H1 (cell line): ENCODE measurements at regions not wholly inside any gene's neighbourhood (a gene's known extent, or its start where the extent isn't known, plus 50 kb on each side); places are given as distances from the start of the nearest gene placed in this dataset.

ENCODE experiments used
- CTCF ChIA-PET: fragments of 300-600 bp; sonication (Branson Sonifier 250); formaldehyde crosslinking; loops from one replicate; lab custom pipeline; 2021; ENCODE audit not compliant: partially characterized antibody; lab: Charles Lee
- POLR2A ChIA-PET: fragments of 300-600 bp; sonication (Branson Sonifier 250); formaldehyde crosslinking; loops from one replicate; lab custom pipeline; 2021; ENCODE audit warnings: inconsistent platforms; ENCODE audit not compliant: partially characterized antibody; lab: Charles Lee
- DNase-seq, 2 experiments: peaks; one replicate each; pipeline versions ENCODE4 v3.0.0 to v3.0.0-alpha.2; 2010 to 2022; ENCODE audit warnings: low spot score in 2 of 2, low read depth in 1 of 2, mixed read lengths in 1 of 2
- FAIRE-seq: peaks from 2 replicates; lab custom pipeline; 2011; peaks lifted over from hg19 to GRCh38; lab: Jason Lieb, UNC
- H2AFZ ChIP-seq: 2 replicates; pipeline ENCODE4 v1.8.1; 2012; ENCODE audit warnings: low read length, inconsistent platforms
- H2AK5ac ChIP-seq: 2 replicates; pipeline ENCODE4 v1.6.1; 2013; ENCODE audit warnings: low read depth, low read length
- H2BK120ac ChIP-seq: replicated peaks from 2 replicates; pipeline ENCODE3; 2013; ENCODE audit warnings: low read depth, low read length, inconsistent platforms
- H2BK12ac ChIP-seq: 2 replicates; pipeline ENCODE4 v1.6.1; 2013; ENCODE audit warnings: low read depth, low read length
- H2BK15ac ChIP-seq: 2 replicates; pipeline ENCODE4 v1.6.1; 2013; ENCODE audit warnings: low read length
- H2BK20ac ChIP-seq: 2 replicates; pipeline ENCODE4 v1.6.1; 2013; ENCODE audit warnings: low read length
- H2BK5ac ChIP-seq: 2 replicates; pipeline ENCODE4 v1.6.1; 2013; ENCODE audit warnings: low read depth, low read length
- H3K14ac ChIP-seq: 2 replicates; pipeline ENCODE4 v1.6.1; 2013; ENCODE audit warnings: inconsistent platforms; ENCODE audit not compliant: insufficient read length
- H3K18ac ChIP-seq: 2 replicates; pipeline ENCODE4 v1.6.1; 2013; ENCODE audit warnings: low read length; ENCODE audit errors: extremely low read depth
- H3K23ac ChIP-seq: 2 replicates; pipeline ENCODE4 v1.6.1; 2013; ENCODE audit warnings: inconsistent platforms; ENCODE audit not compliant: insufficient read length
- H3K23me2 ChIP-seq: 2 replicates; pipeline ENCODE4 v1.6.1; 2013; ENCODE audit warnings: low read depth, low read length
- H3K27ac ChIP-seq: 2 replicates; pipeline ENCODE4 v1.6.1; 2011; ENCODE audit warnings: low read depth, low read length, inconsistent platforms
- H3K27me3 ChIP-seq, 4 experiments: replicated peaks in 1 of 4; 1 replicate in 1 of 4; 2 replicates in 3 of 4; pipeline versions ENCODE4 v1.6.1 to v1.8.1; 2011 to 2013; ENCODE audit warnings: low read length in 3 of 4, mild to moderate bottlenecking in 3 of 4, inconsistent platforms in 2 of 4, mixed read lengths in 2 of 4, moderate library complexity in 1 of 4; ENCODE audit not compliant: control insufficient read depth in 3 of 4, insufficient read depth in 3 of 4; ENCODE audit errors: extremely low read depth in 1 of 4
- H3K36me3 ChIP-seq, 4 experiments: 2 replicates each; pipeline versions ENCODE4 v1.6.1 to v1.8.1; 2011 to 2013; ENCODE audit warnings: mild to moderate bottlenecking in 4 of 4, low read length in 3 of 4, moderate library complexity in 2 of 4, control low read depth in 1 of 4, inconsistent platforms in 1 of 4; ENCODE audit not compliant: insufficient read depth in 4 of 4, control insufficient read depth in 2 of 4
- H3K4ac ChIP-seq: replicated peaks from 2 replicates; pipeline ENCODE3; 2013; ENCODE audit warnings: low read length, low read depth, mixed read lengths, inconsistent platforms; ENCODE audit not compliant: insufficient read length
- H3K4me1 ChIP-seq, 4 experiments: replicated peaks in 1 of 4; 1 replicate in 1 of 4; 2 replicates in 3 of 4; pipeline versions ENCODE4 v1.6.1 to v1.8.1; 2011 to 2013; ENCODE audit warnings: low read length in 3 of 4, inconsistent platforms in 2 of 4, mixed read lengths in 1 of 4; ENCODE audit not compliant: insufficient read depth in 4 of 4, control insufficient read depth in 3 of 4
- H3K4me2 ChIP-seq, 2 experiments: 2 replicates each; pipeline versions ENCODE4 v1.6.1 to v1.8.1; 2011 to 2013; ENCODE audit warnings: low read depth in 2 of 2, low read length in 2 of 2, control low read depth in 1 of 2, inconsistent platforms in 1 of 2, mild to moderate bottlenecking in 1 of 2; ENCODE audit not compliant: insufficient read depth in 1 of 2
- H3K4me3 ChIP-seq, 4 experiments: fragments of 200-600, 300-600 bp in 1 of 4; sonication (generic), shearing (Covaris generic), sonication (Bioruptor Twin) in 1 of 4; 2 replicates each; pipeline versions ENCODE4 v1.5.1 to v1.8.1; 2011 to 2016; ENCODE audit warnings: low read length in 4 of 4, low read depth in 3 of 4, control low read depth in 2 of 4, inconsistent platforms in 2 of 4, mild to moderate bottlenecking in 2 of 4, mixed read lengths in 1 of 4, moderate library complexity in 1 of 4; ENCODE audit not compliant: insufficient read depth in 2 of 4; ENCODE audit errors: extremely low read depth in 1 of 4
- H3K56ac ChIP-seq: replicated peaks from 2 replicates; pipeline ENCODE3; 2013; ENCODE audit warnings: low read depth, mild to moderate bottlenecking, mixed read lengths, low read length, inconsistent platforms; ENCODE audit not compliant: insufficient read length
- H3K79me1 ChIP-seq: 2 replicates; pipeline ENCODE4 v1.6.1; 2013; ENCODE audit warnings: low read depth, low read length, control low read depth
- H3K79me2 ChIP-seq, 2 experiments: 2 replicates each; pipeline versions ENCODE4 v1.6.1 to v1.8.1; 2012 to 2013; ENCODE audit warnings: low read length in 2 of 2, mild to moderate bottlenecking in 2 of 2, inconsistent platforms in 1 of 2; ENCODE audit not compliant: insufficient read depth in 2 of 2, control insufficient read depth in 1 of 2
- H3K9ac ChIP-seq, 4 experiments: replicated peaks in 1 of 4; 1 replicate in 1 of 4; 2 replicates in 3 of 4; pipeline versions ENCODE4 v1.6.1 to v1.8.1; 2011 to 2013; ENCODE audit warnings: low read depth in 3 of 4, low read length in 3 of 4, control low read depth in 2 of 4, mild to moderate bottlenecking in 2 of 4, moderate library complexity in 2 of 4, inconsistent platforms in 1 of 4; ENCODE audit errors: extremely low read depth in 1 of 4
- H3K9me3 ChIP-seq, 2 experiments: 2 replicates each; pipeline versions ENCODE4 v1.6.1 to v1.8.1; 2012 to 2013; ENCODE audit warnings: mild to moderate bottlenecking in 2 of 2, moderate library complexity in 2 of 2, control low read depth in 1 of 2, inconsistent platforms in 1 of 2, low read depth in 1 of 2, low read length in 1 of 2, mixed read lengths in 1 of 2; ENCODE audit not compliant: insufficient read depth in 2 of 2
- H4K20me1 ChIP-seq, 2 experiments: replicated peaks in 1 of 2; 2 replicates each; pipeline versions ENCODE3 to v1.8.1; 2011 to 2013; ENCODE audit warnings: inconsistent platforms in 2 of 2, low read length in 2 of 2, mild to moderate bottlenecking in 1 of 2; ENCODE audit not compliant: insufficient read depth in 2 of 2, control insufficient read depth in 1 of 2
- H4K5ac ChIP-seq: 2 replicates; pipeline ENCODE4 v1.6.1; 2013; ENCODE audit warnings: low read length, low read depth, mixed read lengths, inconsistent platforms; ENCODE audit not compliant: insufficient read length
- H4K8ac ChIP-seq: 2 replicates; pipeline ENCODE4 v1.8.0; 2013; ENCODE audit warnings: mild to moderate bottlenecking, moderate library complexity, low read length, inconsistent platforms; ENCODE audit not compliant: insufficient read depth; ENCODE audit errors: extremely low read depth
- H4K91ac ChIP-seq: replicated peaks from 2 replicates; pipeline ENCODE3; 2013; ENCODE audit warnings: low read length, mixed read lengths, inconsistent platforms; ENCODE audit not compliant: insufficient read length
- BCL11A ChIP-seq, 2 experiments: IDR thresholded peaks; one replicate each; pipeline ENCODE4 v1.6.1; 2011; ENCODE audit warnings: low read depth in 2 of 2, low read length in 2 of 2, mild to moderate bottlenecking in 2 of 2
- CBX5 ChIP-seq: fragments of 300-800, 300-1000 bp; sonication (generic); IDR thresholded peaks from 2 replicates; pipeline ENCODE4 v1.7.1; 2016; ENCODE audit warnings: antibody characterized with exemption, low read length, low read depth
- CBX8 ChIP-seq: fragments of 300-800, 300-1000 bp; sonication (generic); IDR thresholded peaks from 2 replicates; pipeline ENCODE4 v1.7.1; 2016; ENCODE audit warnings: low read depth, low read length, borderline replicate concordance
- CTBP2 ChIP-seq: IDR thresholded peaks from 2 replicates; pipeline ENCODE4 v1.7.0; 2011; ENCODE audit warnings: borderline replicate concordance, mild to moderate bottlenecking, moderate library complexity, mixed read lengths, low read length; ENCODE audit not compliant: insufficient read depth, insufficient read length
- EP300 ChIP-seq, 2 experiments: IDR thresholded peaks; 1 replicate in 1 of 2; 2 replicates in 1 of 2; pipeline ENCODE4 v1.6.1; 2011 to 2012; ENCODE audit warnings: low read depth in 2 of 2, low read length in 2 of 2, mild to moderate bottlenecking in 2 of 2, borderline replicate concordance in 1 of 2, inconsistent platforms in 1 of 2, moderate library complexity in 1 of 2
- MAFK ChIP-seq: IDR thresholded peaks from 2 replicates; pipeline ENCODE4 v1.6.1; 2012; ENCODE audit warnings: low read depth, mild to moderate bottlenecking, improper control_type of control experiment, low read length
- POLR2A ChIP-seq, 2 experiments: IDR thresholded peaks; 1 replicate in 1 of 2; 2 replicates in 1 of 2; pipeline ENCODE4 v1.6.1; 2011; ENCODE audit warnings: low read depth in 2 of 2, low read length in 2 of 2, mild to moderate bottlenecking in 2 of 2; ENCODE audit errors: control extremely low read depth in 1 of 2
- SP2 ChIP-seq: IDR thresholded peaks from 2 replicates; pipeline ENCODE4 v1.6.1; 2012; ENCODE audit warnings: mild to moderate bottlenecking, low read length, inconsistent platforms
- YY1 ChIP-seq: IDR thresholded peaks from 2 replicates; pipeline ENCODE4 v1.6.1; 2011; ENCODE audit warnings: low read depth, mild to moderate bottlenecking, low read length
- WGBS, 2 experiments: shearing (Covaris generic) in 1 of 2; methylation state at CpG; one replicate each; pipeline versions ENCODE4 v1.1.6 to v1.1.7; 2013 to 2015; ENCODE audit warnings: low lambda C conversion rate in 2 of 2, mixed read lengths in 2 of 2, inconsistent platforms in 1 of 2, low coverage in 1 of 2, missing lambda C conversion rate in 1 of 2; ENCODE audit not compliant: insufficient replicate concordance in 2 of 2, insufficient coverage in 1 of 2, insufficient read length in 1 of 2; ENCODE audit errors: extremely low coverage in 1 of 2, missing lambda C conversion rate in 1 of 2; 5-methylcytosine and 5-hydroxymethylcytosine counted together
- TF ChIP-seq, protein P1 (sequence below): IDR thresholded peaks from 2 replicates; pipeline ENCODE4 v1.6.1; 2012; ENCODE audit warnings: inconsistent platforms
- TF ChIP-seq, protein P2 (sequence below), 3 experiments: IDR thresholded peaks; 1 replicate in 2 of 3; 2 replicates in 1 of 3; pipeline versions ENCODE4 v1.5.1 to v1.6.1; 2011; ENCODE audit warnings: low read length in 3 of 3, mild to moderate bottlenecking in 3 of 3, inconsistent platforms in 2 of 3, low read depth in 1 of 3, moderate library complexity in 1 of 3; ENCODE audit not compliant: insufficient read depth in 1 of 3; ENCODE audit errors: control extremely low read depth in 1 of 3

- Histone ChIP-seq H3K79me1 (no peaks in the 10 kb centered on the region), H3K9me3 (no peaks in the 10 kb centered on the region), H2AFZ (no peak overlapping the region), H3K9ac (no peak overlapping the region), H3K27me3 (peaks cover 0 to 4% (median 2%) of the 10 kb centered on the region in 4 experiments; a peak in 5 of 7 replicates), H3K56ac (peak overlapping the region; percentile 42), H2BK12ac (0 out of 2 replicates have a peak overlapping the region, but pooled peaks have one; percentile 29), H3K79me2 (no peaks in the 10 kb centered on the region), H2AK5ac (0 out of 2 replicates have a peak overlapping the region, but pooled peaks have one; percentile 45), H2BK5ac (no peak overlapping the region), H3K18ac (no peak overlapping the region), H4K20me1 (no peaks in the 10 kb centered on the region), H4K91ac (peak overlapping the region; percentile 47), H3K4ac (peak overlapping the region; percentile 33), H3K23me2 (no peaks in the 10 kb centered on the region; the same call in 1 of the 2 replicates), H3K4me2 (no peak overlapping the region), H4K5ac (no peak overlapping the region), H3K4me1 (peaks cover 0 to 28% (median 20%) of the 10 kb centered on the region in 4 experiments; a peak in 6 of 7 replicates), H3K23ac (no peak overlapping the region), H3K36me3 (no peaks in the 10 kb centered on the region), H4K8ac (no peak overlapping the region; the same call in 1 of the 2 replicates), H2BK20ac (peak overlapping the region; percentile 98; the same call in 1 of the 2 replicates), H3K27ac (no peak overlapping the region), H3K14ac (no peak overlapping the region), H2BK120ac (no peak overlapping the region), H3K4me3 (no peak overlapping the region), H2BK15ac (peak overlapping the region; percentile 66; the same call in 1 of the 2 replicates)
- CTCF ChIA-PET: interaction anchor here (1.1 to 11.7 kb wide), 6 partner anchors 9 to 288 kb away, joined by 4 to 136 read pairs (median 12); no protein-coding TSS in a partner anchor
- POLR2A ChIA-PET: interaction anchor here (0.6 to 1.2 kb wide), 4 partner anchors 11 to 113 kb away, joined by 3 read pairs; no protein-coding TSS in a partner anchor
- no peak for DNase-seq
- FAIRE-seq: no peak
- 80% methylated on average over 5 of the region's 5 CpGs; no CpG with 5 or more reads in 1 of the 2 experiments for WGBS, 2 experiments
- no peak for TF ChIP-seq EP300 (IDR thresholded peaks at IDR 0.05; ENCODE audit: borderline replicate concordance in 1 of 2, low read depth in 2 of 2, low read length in 2 of 2)
- TF ChIP-seq POLR2A (IDR thresholded peaks at IDR 0.05; ENCODE audit: control extremely low read depth in 1 of 2, low read depth in 2 of 2, low read length in 2 of 2): no peak
- no peak for TF ChIP-seq CTBP2
- no peak for TF ChIP-seq CBX5
- TF ChIP-seq, protein P1, sequence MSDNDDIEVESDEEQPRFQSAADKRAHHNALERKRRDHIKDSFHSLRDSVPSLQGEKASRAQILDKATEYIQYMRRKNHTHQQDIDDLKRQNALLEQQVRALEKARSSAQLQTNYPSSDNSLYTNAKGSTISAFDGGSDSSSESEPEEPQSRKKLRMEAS: no peak
- TF ChIP-seq YY1: no peak
- TF ChIP-seq, protein P2, sequence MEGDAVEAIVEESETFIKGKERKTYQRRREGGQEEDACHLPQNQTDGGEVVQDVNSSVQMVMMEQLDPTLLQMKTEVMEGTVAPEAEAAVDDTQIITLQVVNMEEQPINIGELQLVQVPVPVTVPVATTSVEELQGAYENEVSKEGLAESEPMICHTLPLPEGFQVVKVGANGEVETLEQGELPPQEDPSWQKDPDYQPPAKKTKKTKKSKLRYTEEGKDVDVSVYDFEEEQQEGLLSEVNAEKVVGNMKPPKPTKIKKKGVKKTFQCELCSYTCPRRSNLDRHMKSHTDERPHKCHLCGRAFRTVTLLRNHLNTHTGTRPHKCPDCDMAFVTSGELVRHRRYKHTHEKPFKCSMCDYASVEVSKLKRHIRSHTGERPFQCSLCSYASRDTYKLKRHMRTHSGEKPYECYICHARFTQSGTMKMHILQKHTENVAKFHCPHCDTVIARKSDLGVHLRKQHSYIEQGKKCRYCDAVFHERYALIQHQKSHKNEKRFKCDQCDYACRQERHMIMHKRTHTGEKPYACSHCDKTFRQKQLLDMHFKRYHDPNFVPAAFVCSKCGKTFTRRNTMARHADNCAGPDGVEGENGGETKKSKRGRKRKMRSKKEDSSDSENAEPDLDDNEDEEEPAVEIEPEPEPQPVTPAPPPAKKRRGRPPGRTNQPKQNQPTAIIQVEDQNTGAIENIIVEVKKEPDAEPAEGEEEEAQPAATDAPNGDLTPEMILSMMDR (IDR thresholded peaks at IDR 0.05; ENCODE audit: control extremely low read depth in 1 of 3, insufficient read depth in 1 of 3, low read depth in 1 of 3, low read length in 3 of 3): no peak
- TF ChIP-seq BCL11A (IDR thresholded peaks at IDR 0.05; ENCODE audit: low read depth in 2 of 2, low read length in 2 of 2): no peak
- TF ChIP-seq CBX8: no peak
- no peak for TF ChIP-seq MAFK
- no peak for TF ChIP-seq SP2
Observed at GRCh38 chr1:43065191-43065590, 106.5 kb upstream of the SLC2A1 start.
